IMR-90 (cell line): ENCODE measurements at regions not wholly inside any gene's neighbourhood (a gene's known extent, or its start where the extent isn't known, plus 50 kb on each side); places are given as distances from the start of the nearest gene placed in this dataset.

ENCODE experiments used
- CEBPB ChIP-seq: IDR thresholded peaks from 2 replicates; pipeline ENCODE4 v1.6.1; 2012; ENCODE audit warnings: low read depth, low read length, improper control_type of control experiment
- MAZ ChIP-seq: IDR thresholded peaks from 2 replicates; pipeline ENCODE4 v1.6.1; 2012; ENCODE audit warnings: low read depth, mild to moderate bottlenecking, low read length, improper control_type of control experiment, moderate library complexity, borderline replicate concordance
- POLR2A ChIP-seq: IDR thresholded peaks from 2 replicates; pipeline ENCODE4 v1.6.1; 2012; ENCODE audit warnings: mild to moderate bottlenecking, low read depth, low read length
- RAD21 ChIP-seq: IDR thresholded peaks from 2 replicates; pipeline ENCODE4 v1.6.1; 2012; ENCODE audit warnings: low read length, improper control_type of control experiment
- RFX5 ChIP-seq: IDR thresholded peaks from 2 replicates; pipeline ENCODE4 v1.8.0; 2012; ENCODE audit warnings: low read depth, mild to moderate bottlenecking, low read length, moderate library complexity
- TF ChIP-seq, protein P1 (sequence below): conservative IDR thresholded peaks from 2 replicates; pipeline ENCODE4 v1.5.1; 2012; ENCODE audit warnings: mild to moderate bottlenecking, low read depth, low read length, improper control_type of control experiment

DNA sequence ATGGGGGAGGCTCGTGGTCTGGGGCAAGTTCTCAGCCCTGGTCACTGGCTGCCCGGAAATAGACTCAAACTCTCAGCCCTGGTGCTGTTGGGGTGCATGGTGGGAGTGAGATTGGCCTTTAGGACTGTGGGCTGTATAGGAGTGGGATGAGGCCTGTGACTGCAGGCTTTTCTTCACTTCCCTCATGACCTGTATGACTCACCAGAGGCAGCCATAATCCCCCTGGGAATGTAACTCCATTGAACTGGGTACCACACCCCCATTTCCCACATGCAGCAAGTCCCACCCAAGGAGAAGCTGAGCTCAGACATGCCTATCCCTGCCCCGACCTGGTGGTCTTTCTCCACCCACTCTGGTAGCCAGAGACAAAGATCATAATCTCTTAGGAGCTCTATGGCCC, 177.7 kb upstream of the OSR1 start:
- TF ChIP-seq, protein P1, sequence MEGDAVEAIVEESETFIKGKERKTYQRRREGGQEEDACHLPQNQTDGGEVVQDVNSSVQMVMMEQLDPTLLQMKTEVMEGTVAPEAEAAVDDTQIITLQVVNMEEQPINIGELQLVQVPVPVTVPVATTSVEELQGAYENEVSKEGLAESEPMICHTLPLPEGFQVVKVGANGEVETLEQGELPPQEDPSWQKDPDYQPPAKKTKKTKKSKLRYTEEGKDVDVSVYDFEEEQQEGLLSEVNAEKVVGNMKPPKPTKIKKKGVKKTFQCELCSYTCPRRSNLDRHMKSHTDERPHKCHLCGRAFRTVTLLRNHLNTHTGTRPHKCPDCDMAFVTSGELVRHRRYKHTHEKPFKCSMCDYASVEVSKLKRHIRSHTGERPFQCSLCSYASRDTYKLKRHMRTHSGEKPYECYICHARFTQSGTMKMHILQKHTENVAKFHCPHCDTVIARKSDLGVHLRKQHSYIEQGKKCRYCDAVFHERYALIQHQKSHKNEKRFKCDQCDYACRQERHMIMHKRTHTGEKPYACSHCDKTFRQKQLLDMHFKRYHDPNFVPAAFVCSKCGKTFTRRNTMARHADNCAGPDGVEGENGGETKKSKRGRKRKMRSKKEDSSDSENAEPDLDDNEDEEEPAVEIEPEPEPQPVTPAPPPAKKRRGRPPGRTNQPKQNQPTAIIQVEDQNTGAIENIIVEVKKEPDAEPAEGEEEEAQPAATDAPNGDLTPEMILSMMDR = no peak
- TF ChIP-seq MAZ = no peak
- TF ChIP-seq RFX5 = no peak
- no peak for TF ChIP-seq CEBPB
- no peak for TF ChIP-seq POLR2A
- TF ChIP-seq RAD21 = no peak
